ENCODE measurements at regions not wholly inside any gene's neighbourhood (a gene's known extent, or its start where the extent isn't known, plus 50 kb on each side); places are given as distances from the start of the nearest gene placed in this dataset.

GRCh38 chr2:217387776-217388387 lies 528.0 kb upstream of the TNP1 start:
- TF ChIP-seq RAD21 (IDR thresholded peaks at IDR 0.05; ENCODE audit: insufficient read depth, low read depth, low read length): no peak
- no peak for TF ChIP-seq EZH2 (IDR thresholded peaks at IDR 0.05; ENCODE audit: borderline replicate concordance, control insufficient read depth, low read depth, low read length)
- no peak for TF ChIP-seq CTCF (IDR thresholded peaks at IDR 0.05 in 2 of 3, conservative IDR thresholded peaks at IDR 0.05 in 1 of 3; ENCODE audit: control insufficient read depth in 2 of 3, extremely low read depth in 1 of 3, insufficient read depth in 1 of 3, low read depth in 3 of 3, low read length in 3 of 3)
- TF ChIP-seq CREB1 (IDR thresholded peaks at IDR 0.05; ENCODE audit: low read depth): no peak
- no peak for TF ChIP-seq ZNF274 (IDR thresholded peaks at IDR 0.05; ENCODE audit: insufficient read depth, insufficient read length)
- TF ChIP-seq TAF1 (IDR thresholded peaks at IDR 0.05; ENCODE audit: borderline replicate concordance, low read depth, low read length): no peak
- TF ChIP-seq SREBF1 (IDR thresholded peaks at IDR 0.05; ENCODE audit: low read length): no peak
- TF ChIP-seq JUND (IDR thresholded peaks at IDR 0.05; ENCODE audit: low read depth, low read length): no peak
- TF ChIP-seq REST (IDR thresholded peaks at IDR 0.05; ENCODE audit: low read depth, low read length): no peak
- no peak for TF ChIP-seq PAX5 (IDR thresholded peaks at IDR 0.05; ENCODE audit: borderline replicate concordance, low read depth, low read length)
- TF ChIP-seq POLR2A (IDR thresholded peaks at IDR 0.05; ENCODE audit: low read depth, low read length): no peak
- no peak for TF ChIP-seq ATF2 (IDR thresholded peaks at IDR 0.05; ENCODE audit: low read length)
- no peak for TF ChIP-seq GATAD2B (conservative IDR thresholded peaks at IDR 0.05; ENCODE audit: low read depth)
- no peak for TF ChIP-seq YY1 (IDR thresholded peaks at IDR 0.05; ENCODE audit: low read depth, low read length)

All from GM12878 (cell line).